SK-N-SH (cell line): ENCODE measurements at regions not wholly inside any gene's neighbourhood (a gene's known extent, or its start where the extent isn't known, plus 50 kb on each side); places are given as distances from the start of the nearest gene placed in this dataset.
A peak's percentile ranks its signal among the peaks of the same experiment; 100 is the strongest.

Source experiments
- CTCF ChIA-PET: fragments of 300-600, 350-600 bp; formaldehyde crosslinking; extraction: SDS; loops from one replicate; lab custom pipeline; 2021; lab: Yijun Ruan, JAX
- POLR2A ChIA-PET: fragments of 350-600 bp; sonication (Branson Sonifier 250); formaldehyde crosslinking; extraction: SDS; loops from one replicate; lab custom pipeline; 2020; ENCODE audit warnings: antibody characterized with exemption, inconsistent platforms; lab: Yijun Ruan, JAX
- DNase-seq: peaks from one replicate; pipeline ENCODE4 v3.0.0; 2012
- H2AFZ ChIP-seq: fragments of 200-600 bp; sonication (generic); 2 replicates; pipeline ENCODE4 v1.8.1; 2016; ENCODE audit warnings: antibody characterized with exemption, mild to moderate bottlenecking, low read depth
- H3F3A ChIP-seq: fragments of 200-600 bp; sonication (generic); replicated peaks from 2 replicates; pipeline ENCODE3; 2016; ENCODE audit warnings: antibody characterized with exemption, mild to moderate bottlenecking; ENCODE audit not compliant: insufficient read depth
- H3K27ac ChIP-seq, 2 experiments: fragments of 200-500 bp in 1 of 2; fragments of 200-600 bp in 1 of 2; sonication (Bioruptor generic) in 1 of 2; sonication (generic), shearing (Covaris generic) in 1 of 2; 2 replicates each; pipeline versions ENCODE4 v1.5.1 to v1.6.1; 2014 to 2016; ENCODE audit warnings: low read depth in 2 of 2, inconsistent platforms in 1 of 2, low read length in 1 of 2, mild to moderate bottlenecking in 1 of 2, mixed read lengths in 1 of 2
- H3K27me3 ChIP-seq: fragments of 200-600 bp; sonication (generic), shearing (Covaris generic); 2 replicates; pipeline ENCODE4 v1.6.1; 2016; ENCODE audit warnings: mixed run types; ENCODE audit not compliant: insufficient read depth
- H3K36me3 ChIP-seq, 2 experiments: fragments of 200-500 bp in 1 of 2; fragments of 200-600 bp in 1 of 2; sonication (Bioruptor generic) in 1 of 2; sonication (generic) in 1 of 2; replicated peaks in 1 of 2; 2 replicates each; pipeline versions ENCODE3 to v1.5.1; 2014 to 2016; ENCODE audit warnings: low read length in 1 of 2, mild to moderate bottlenecking in 1 of 2; ENCODE audit not compliant: insufficient read depth in 2 of 2, control insufficient read depth in 1 of 2
- H3K4me1 ChIP-seq, 2 experiments: fragments of 200-500 bp in 1 of 2; fragments of 200-600 bp in 1 of 2; sonication (Bioruptor generic) in 1 of 2; sonication (generic), shearing (Covaris generic) in 1 of 2; 2 replicates each; pipeline versions ENCODE4 v1.5.1 to v1.6.1; 2014 to 2016; ENCODE audit warnings: low read depth in 1 of 2, low read length in 1 of 2, mixed run types in 1 of 2; ENCODE audit not compliant: insufficient read depth in 2 of 2, control insufficient read depth in 1 of 2
- H3K4me2 ChIP-seq: fragments of 200-600 bp; sonication (generic), shearing (Covaris generic); 2 replicates; pipeline ENCODE4 v1.6.1; 2017; ENCODE audit warnings: mixed run types
- H3K4me3 ChIP-seq, 2 experiments: fragments of 200-500 bp in 1 of 2; fragments of 200-600 bp in 1 of 2; sonication (Bioruptor generic) in 1 of 2; sonication (generic), shearing (Covaris generic) in 1 of 2; 2 replicates each; pipeline versions ENCODE4 v1.5.1 to v1.8.1; 2014 to 2016; ENCODE audit warnings: low read depth in 2 of 2, inconsistent platforms in 1 of 2, low read length in 1 of 2, mild to moderate bottlenecking in 1 of 2, mixed read lengths in 1 of 2, moderate library complexity in 1 of 2
- H3K79me2 ChIP-seq: fragments of 200-600 bp; sonication (generic); 2 replicates; pipeline ENCODE4 v1.8.1; 2017; ENCODE audit warnings: mild to moderate bottlenecking; ENCODE audit not compliant: insufficient read depth
- H3K9ac ChIP-seq: fragments of 200-600 bp; sonication (generic); 2 replicates; pipeline ENCODE4 v1.6.1; 2017; ENCODE audit warnings: mixed run types
- H3K9me2 ChIP-seq: fragments of 200-600 bp; sonication (generic); 2 replicates; pipeline ENCODE4 v1.6.1; 2017; ENCODE audit warnings: mixed run types
- H3K9me3 ChIP-seq: fragments of 200-600 bp; sonication (generic); 2 replicates; pipeline ENCODE4 v1.6.1; 2017; ENCODE audit warnings: mixed run types, mild to moderate bottlenecking, moderate library complexity
- H4K20me1 ChIP-seq: fragments of 200-600 bp; sonication (generic); 2 replicates; pipeline ENCODE4 v1.6.1; 2017; ENCODE audit warnings: mild to moderate bottlenecking, mixed run types; ENCODE audit not compliant: insufficient read depth
- EZH2phosphoT487 ChIP-seq: fragments of 200-600 bp; sonication (generic); IDR thresholded peaks from 2 replicates; pipeline ENCODE4 v1.6.1; 2017; ENCODE audit warnings: low read depth, mixed run types, mild to moderate bottlenecking, antibody characterized with exemption, moderate library complexity, borderline replicate concordance
- FOSL2 ChIP-seq: IDR thresholded peaks from 2 replicates; pipeline ENCODE4 v1.4.0; 2012; ENCODE audit warnings: low read depth, mild to moderate bottlenecking, moderate library complexity, borderline replicate concordance
- GABPA ChIP-seq: IDR thresholded peaks from 2 replicates; pipeline ENCODE4 v1.4.0; 2012; ENCODE audit warnings: low read depth, mild to moderate bottlenecking
- MEF2A ChIP-seq: IDR thresholded peaks from 2 replicates; pipeline ENCODE4 v1.4.0; 2012; ENCODE audit warnings: low read depth, borderline replicate concordance
- PBX3 ChIP-seq: IDR thresholded peaks from 2 replicates; pipeline ENCODE4; 2012
- RXRA ChIP-seq: IDR thresholded peaks from 2 replicates; pipeline ENCODE4 v1.4.0; 2012; ENCODE audit warnings: low read depth, mild to moderate bottlenecking, borderline replicate concordance
- TAF1 ChIP-seq: IDR thresholded peaks from 2 replicates; pipeline ENCODE4 v1.6.1; 2012; ENCODE audit warnings: low read depth, mild to moderate bottlenecking, low read length, moderate library complexity, borderline replicate concordance
- TEAD4 ChIP-seq: IDR thresholded peaks from 2 replicates; pipeline ENCODE4 v1.4.0; 2012; ENCODE audit warnings: mild to moderate bottlenecking, borderline replicate concordance; ENCODE audit not compliant: insufficient read depth
- WGBS: methylation state at CpG from one replicate; pipeline ENCODE4 v1.1.6; 2017; ENCODE audit warnings: low lambda C conversion rate; 5-methylcytosine and 5-hydroxymethylcytosine counted together
- TF ChIP-seq, protein P1 (sequence below): IDR thresholded peaks from 2 replicates; pipeline ENCODE4 v1.4.0; 2012; ENCODE audit warnings: low read depth, borderline replicate concordance
- TF ChIP-seq, protein P2 (sequence below): IDR thresholded peaks from 2 replicates; pipeline ENCODE4 v1.6.1; 2012; ENCODE audit warnings: mild to moderate bottlenecking, low read depth, low read length, moderate library complexity

DNA sequence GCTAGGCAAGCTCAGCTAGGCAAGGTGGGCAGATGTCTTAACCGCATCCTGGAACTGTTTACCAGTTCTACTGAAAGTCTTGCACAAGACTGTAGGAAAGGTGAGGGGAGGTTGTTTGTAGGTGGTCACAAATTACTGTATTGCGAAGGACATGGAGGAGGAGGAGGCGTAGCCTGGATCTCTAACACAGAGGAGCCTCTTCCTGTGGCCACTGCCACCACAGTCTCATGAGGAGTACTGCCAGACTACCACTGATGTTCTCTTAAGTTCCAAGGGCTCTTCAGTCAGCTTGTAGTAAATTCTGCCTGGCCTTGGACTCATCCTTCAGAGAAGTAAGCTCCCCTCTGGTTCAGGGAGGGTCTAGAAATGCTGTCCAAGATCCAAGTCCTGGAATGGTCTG lies 258.6 kb downstream of the FAT4 start (continued):
- TF ChIP-seq TEAD4 (no peak), RXRA (no peak), MEF2A (no peak), FOSL2 (no peak)

GRCh38 chr4:125573786-125574185 lies 259.0 kb downstream of the FAT4 start:
- no peak for TF ChIP-seq EZH2phosphoT487
- TF ChIP-seq TAF1 = no peak
- TF ChIP-seq, protein P1, sequence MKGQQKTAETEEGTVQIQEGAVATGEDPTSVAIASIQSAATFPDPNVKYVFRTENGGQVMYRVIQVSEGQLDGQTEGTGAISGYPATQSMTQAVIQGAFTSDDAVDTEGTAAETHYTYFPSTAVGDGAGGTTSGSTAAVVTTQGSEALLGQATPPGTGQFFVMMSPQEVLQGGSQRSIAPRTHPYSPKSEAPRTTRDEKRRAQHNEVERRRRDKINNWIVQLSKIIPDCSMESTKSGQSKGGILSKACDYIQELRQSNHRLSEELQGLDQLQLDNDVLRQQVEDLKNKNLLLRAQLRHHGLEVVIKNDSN = no peak
- no peak overlapping the region for H3K4me3 ChIP-seq
- H3K36me3 ChIP-seq = no peaks in the 10 kb centered on the region
- H3K9me3 ChIP-seq = no peaks in the 10 kb centered on the region
- no peak overlapping the region for H3K4me2 ChIP-seq
- no peaks in the 10 kb centered on the region for H4K20me1 ChIP-seq
- H3K79me2 ChIP-seq = no peaks in the 10 kb centered on the region
- no peak overlapping the region for H2AFZ ChIP-seq
- no peaks in the 10 kb centered on the region for H3K4me1 ChIP-seq
- no peak for DNase-seq
- ChIA-PET POLR2A (no interaction called here), CTCF (no interaction called here)
- H3K9me2 ChIP-seq = no peaks in the 10 kb centered on the region
- no peak overlapping the region for H3K27ac ChIP-seq
- 71% methylated on average over 1 of the region's 1 CpG for WGBS
- H3K27me3 ChIP-seq = no peaks in the 10 kb centered on the region
- H3F3A ChIP-seq = no peaks in the 10 kb centered on the region
- H3K9ac ChIP-seq = no peak overlapping the region

GRCh38 chr4:125582302-125582701 lies 267.5 kb downstream of the FAT4 start:
- CTCF ChIA-PET = no interaction called here
- no peaks in the 10 kb centered on the region for H3K9me3 ChIP-seq
- H3K9me2 ChIP-seq = no peaks in the 10 kb centered on the region
- peak overlapping the region; percentile 50; the same call in 1 of the 2 replicates for H2AFZ ChIP-seq
- DNase-seq = no peak
- POLR2A ChIA-PET = no interaction called here
- no peak overlapping the region for H3K27ac ChIP-seq
- H3K9ac ChIP-seq = no peak overlapping the region
- no peaks in the 10 kb centered on the region for H3K27me3 ChIP-seq
- H3K4me1 ChIP-seq = no peaks in the 10 kb centered on the region; a peak in 2 of 4 replicates
- TF ChIP-seq, protein P1 = no peak
- TF ChIP-seq GABPA (no peak), PBX3 (peak; percentile 59)
- TF ChIP-seq, protein P2, sequence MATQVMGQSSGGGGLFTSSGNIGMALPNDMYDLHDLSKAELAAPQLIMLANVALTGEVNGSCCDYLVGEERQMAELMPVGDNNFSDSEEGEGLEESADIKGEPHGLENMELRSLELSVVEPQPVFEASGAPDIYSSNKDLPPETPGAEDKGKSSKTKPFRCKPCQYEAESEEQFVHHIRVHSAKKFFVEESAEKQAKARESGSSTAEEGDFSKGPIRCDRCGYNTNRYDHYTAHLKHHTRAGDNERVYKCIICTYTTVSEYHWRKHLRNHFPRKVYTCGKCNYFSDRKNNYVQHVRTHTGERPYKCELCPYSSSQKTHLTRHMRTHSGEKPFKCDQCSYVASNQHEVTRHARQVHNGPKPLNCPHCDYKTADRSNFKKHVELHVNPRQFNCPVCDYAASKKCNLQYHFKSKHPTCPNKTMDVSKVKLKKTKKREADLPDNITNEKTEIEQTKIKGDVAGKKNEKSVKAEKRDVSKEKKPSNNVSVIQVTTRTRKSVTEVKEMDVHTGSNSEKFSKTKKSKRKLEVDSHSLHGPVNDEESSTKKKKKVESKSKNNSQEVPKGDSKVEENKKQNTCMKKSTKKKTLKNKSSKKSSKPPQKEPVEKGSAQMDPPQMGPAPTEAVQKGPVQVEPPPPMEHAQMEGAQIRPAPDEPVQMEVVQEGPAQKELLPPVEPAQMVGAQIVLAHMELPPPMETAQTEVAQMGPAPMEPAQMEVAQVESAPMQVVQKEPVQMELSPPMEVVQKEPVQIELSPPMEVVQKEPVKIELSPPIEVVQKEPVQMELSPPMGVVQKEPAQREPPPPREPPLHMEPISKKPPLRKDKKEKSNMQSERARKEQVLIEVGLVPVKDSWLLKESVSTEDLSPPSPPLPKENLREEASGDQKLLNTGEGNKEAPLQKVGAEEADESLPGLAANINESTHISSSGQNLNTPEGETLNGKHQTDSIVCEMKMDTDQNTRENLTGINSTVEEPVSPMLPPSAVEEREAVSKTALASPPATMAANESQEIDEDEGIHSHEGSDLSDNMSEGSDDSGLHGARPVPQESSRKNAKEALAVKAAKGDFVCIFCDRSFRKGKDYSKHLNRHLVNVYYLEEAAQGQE = no peak
- H3K4me3 ChIP-seq = no peak overlapping the region
- H3F3A ChIP-seq = no peaks in the 10 kb centered on the region
- WGBS = 47% methylated on average over 1 of the region's 1 CpG
- peak overlapping the region; percentile 20; the same call in 1 of the 2 replicates for H3K4me2 ChIP-seq
- H3K79me2 ChIP-seq = no peaks in the 10 kb centered on the region
- H4K20me1 ChIP-seq = no peaks in the 10 kb centered on the region
- H3K36me3 ChIP-seq = no peaks in the 10 kb centered on the region
